ENCODE measurements at regions not wholly inside any gene's neighbourhood (a gene's known extent, or its start where the extent isn't known, plus 50 kb on each side); places are given as distances from the start of the nearest gene placed in this dataset.
A peak's percentile ranks its signal among the peaks of the same experiment; 100 is the strongest.

- DNase-seq: peak in 4 of 7 donors; percentile 22 to 49 (median 34)
- Histone ChIP-seq H3K4me1 (replicated peaks in 1 of 2) (peaks cover 0 to 9% of the 10 kb centered on the region in 2 donors), H3K4me3 (no peak overlapping the region), H3K27me3 (no peaks in the 10 kb centered on the region), H3K27ac (no peak overlapping the region), H3K36me3 (replicated peaks in 1 of 2) (no peaks in the 10 kb centered on the region), H3K9me3 (replicated peaks in 1 of 3) (peaks cover 0 to 13% (median 5%) of the 10 kb centered on the region in 3 donors)
- WGBS, 4 donors: 79 to 100% (median 95%) methylated on average over 1 to 2 of the region's 2 CpGs
- intact Hi-C loops (cut with DNase I): no loop called here
- TF ChIP-seq POLR2A (IDR thresholded peaks at IDR 0.05): no peak
- no peak for TF ChIP-seq CTCF (IDR thresholded peaks at IDR 0.05)
Observed at GRCh38 chr1:81174811-81175476, 625.8 kb upstream of the ADGRL2 start.

- H3K9me3 ChIP-seq (replicated peaks in 1 of 3): peaks cover 0 to 13% (median 5%) of the 10 kb centered on the region in 3 donors
- peaks cover 0 to 2% of the 10 kb centered on the region in 2 donors for H3K4me1 ChIP-seq (replicated peaks in 1 of 2)
- no peak overlapping the region for H3K27ac ChIP-seq
- H3K27me3 ChIP-seq: no peaks in the 10 kb centered on the region
- DNase-seq: no peak
- no peaks in the 10 kb centered on the region for H3K36me3 ChIP-seq (replicated peaks in 1 of 2)
- 92 to 100% (median 99%) methylated on average over 2 of the region's 2 CpGs for WGBS, 4 donors
- intact Hi-C loops (cut with DNase I): no loop called here
- TF ChIP-seq POLR2A (IDR thresholded peaks at IDR 0.05) (no peak), CTCF (IDR thresholded peaks at IDR 0.05) (no peak)
- no peak overlapping the region for H3K4me3 ChIP-seq
Observed at GRCh38 chr1:81174052-81174451, 626.7 kb upstream of the ADGRL2 start.

GRCh38 chr1:81172483-81172882 lies 628.3 kb upstream of the ADGRL2 start:
- Histone ChIP-seq H3K27me3 (no peaks in the 10 kb centered on the region), H3K4me1 (replicated peaks in 1 of 2) (no peaks in the 10 kb centered on the region), H3K36me3 (replicated peaks in 1 of 2) (no peaks in the 10 kb centered on the region), H3K9me3 (replicated peaks in 1 of 3) (peaks cover 0 to 13% (median 11%) of the 10 kb centered on the region in 3 donors), H3K27ac (no peak overlapping the region), H3K4me3 (no peak overlapping the region)
- no peak for DNase-seq
- WGBS, 4 donors: 85 to 95% (median 90%) methylated on average over 2 of the region's 2 CpGs
- TF ChIP-seq POLR2A (IDR thresholded peaks at IDR 0.05): no peak
- no peak for TF ChIP-seq CTCF (IDR thresholded peaks at IDR 0.05)
- intact Hi-C loops (cut with DNase I): no loop called here

- 39 to 78% (median 61%) methylated on average over 2 of the region's 2 CpGs for WGBS, 4 donors
Observed at GRCh38 chr1:81170721-81171120, 630.0 kb upstream of the ADGRL2 start.

More at GRCh38 chr1:81170721-81171120, 630.0 kb upstream of the ADGRL2 start:
- Histone ChIP-seq H3K27ac (no peak overlapping the region), H3K36me3 (replicated peaks in 1 of 2) (no peaks in the 10 kb centered on the region), H3K4me3 (no peak overlapping the region), H3K4me1 (replicated peaks in 1 of 2) (no peaks in the 10 kb centered on the region), H3K9me3 (replicated peaks in 1 of 3) (peaks cover 0 to 13% (median 11%) of the 10 kb centered on the region in 3 donors), H3K27me3 (no peaks in the 10 kb centered on the region)
- intact Hi-C loops (cut with DNase I): no loop called here
- no peak for TF ChIP-seq POLR2A (IDR thresholded peaks at IDR 0.05)
- no peak for TF ChIP-seq CTCF (IDR thresholded peaks at IDR 0.05)
- no peak for DNase-seq

All from adrenal gland (tissue), 9 donors.